GM18867 (cell line): ENCODE measurements at regions not wholly inside any gene's neighbourhood (a gene's known extent, or its start where the extent isn't known, plus 50 kb on each side); places are given as distances from the start of the nearest gene placed in this dataset.
"Not testable (repeated sequence)": the region's sequence is repeated elsewhere in the genome, so short reads cannot be mapped to it uniquely, and the experiment has no call there.

Experiments used
- ATAC-seq: cut with Tn5 transposase; IDR thresholded peaks from one replicate; pipeline ENCODE4 v1.9.1; 2021; ENCODE audit warnings: mild to moderate bottlenecking, moderate library complexity; ENCODE audit not compliant: unreplicated experiment

- ATAC-seq: no peak
Observed at GRCh38 chr4:108415389-108415788, 205.0 kb upstream of the RPL34 start.

- ATAC-seq: no peak
Observed at GRCh38 chr4:108411836-108412235, 208.5 kb upstream of the RPL34 start.

GRCh38 chr4:108409691-108410090 is 210.7 kb upstream of the RPL34 start:
- not testable (repeated sequence) for ATAC-seq

GRCh38 chr4:108405586-108405985 is 214.8 kb upstream of the RPL34 start:
- no peak for ATAC-seq

- no peak for ATAC-seq
Observed at GRCh38 chr4:108400309-108400708, 220.1 kb upstream of the RPL34 start.

GRCh38 chr4:108399610-108400265 is 220.6 kb upstream of the RPL34 start:
- no peak for ATAC-seq

GRCh38 chr4:108398836-108399235 is 221.5 kb upstream of the RPL34 start:
- no peak for ATAC-seq

GRCh38 chr4:108398316-108398715 is 222.1 kb upstream of the RPL34 start:
- no peak for ATAC-seq

- no peak for ATAC-seq
Observed at GRCh38 chr4:108397850-108398249, 222.5 kb upstream of the RPL34 start.

GRCh38 chr4:108396900-108397497 is 223.4 kb upstream of the RPL34 start:
- ATAC-seq: no peak

GRCh38 chr4:108395786-108396185 is 224.6 kb upstream of the RPL34 start:
- ATAC-seq: no peak

- no peak for ATAC-seq
Observed at GRCh38 chr4:108393890-108394472, 225.2 kb upstream of the LEF1 start.

- ATAC-seq: no peak
Observed at GRCh38 chr4:108391701-108392455, 223.1 kb upstream of the LEF1 start.

- no peak for ATAC-seq
Observed at GRCh38 chr4:108385076-108385475, 216.3 kb upstream of the LEF1 start.

- no peak for ATAC-seq
Observed at GRCh38 chr4:108384544-108384943, 215.8 kb upstream of the LEF1 start.

- no peak for ATAC-seq
Observed at GRCh38 chr4:108383157-108383556, 214.4 kb upstream of the LEF1 start.

- no peak for ATAC-seq
Observed at GRCh38 chr4:108382751-108383150, 214.0 kb upstream of the LEF1 start.

- ATAC-seq: no peak
Observed at GRCh38 chr4:108378164-108378563, 209.4 kb upstream of the LEF1 start.

GRCh38 chr4:108377021-108377420 is 208.3 kb upstream of the LEF1 start:
- no peak for ATAC-seq

GRCh38 chr4:108375434-108375833 is 206.7 kb upstream of the LEF1 start:
- ATAC-seq: no peak

GRCh38 chr4:108372681-108373080 is 203.9 kb upstream of the LEF1 start:
- peak; percentile 41 for ATAC-seq

- ATAC-seq: no peak
Observed at GRCh38 chr4:108371282-108371681, 202.6 kb upstream of the LEF1 start.
